Lung (tissue), 11 donors: ENCODE measurements at regions not wholly inside any gene's neighbourhood (a gene's known extent, or its start where the extent isn't known, plus 50 kb on each side); places are given as distances from the start of the nearest gene placed in this dataset.

Experiments used
- ATAC-seq: fragments of 200-7000 bp; cut with Tn5 transposase; one replicate; pipeline ENCODE4 v1.9.1; 2020; ENCODE audit warnings: moderate number of reproducible peaks; ENCODE audit not compliant: insufficient read depth, low FRiP score
- DNase-seq, 3 donors: peaks; one replicate each; pipeline ENCODE4 v3.0.0-alpha.2; 2013 to 2017
- H3K27ac ChIP-seq, 2 donors: one replicate each; pipeline ENCODE4 v1.5.1; 2013; ENCODE audit warnings: mild to moderate bottlenecking in 2 of 2, moderate library complexity in 2 of 2, control low read depth in 1 of 2, inconsistent platforms in 1 of 2, low read depth in 1 of 2, low read length in 1 of 2
- H3K27me3 ChIP-seq, 3 donors: one replicate each; pipeline ENCODE4 v1.5.1; 2013; ENCODE audit warnings: low read length in 2 of 3; ENCODE audit not compliant: control insufficient read depth in 3 of 3, insufficient read depth in 3 of 3
- H3K36me3 ChIP-seq, 4 donors: one replicate each; pipeline ENCODE4 v1.5.1; 2013; ENCODE audit warnings: low read length in 4 of 4, mild to moderate bottlenecking in 1 of 4, moderate library complexity in 1 of 4; ENCODE audit not compliant: control insufficient read depth in 4 of 4, insufficient read depth in 4 of 4
- H3K4me1 ChIP-seq, 5 donors: one replicate each; pipeline ENCODE4 v1.5.1; 2013; ENCODE audit warnings: low read length in 5 of 5, mild to moderate bottlenecking in 2 of 5, moderate library complexity in 1 of 5; ENCODE audit not compliant: control insufficient read depth in 5 of 5, insufficient read depth in 5 of 5
- H3K4me3 ChIP-seq: one replicate; pipeline ENCODE4 v1.5.1; 2013; ENCODE audit warnings: mild to moderate bottlenecking, control low read depth, moderate library complexity
- H3K9ac ChIP-seq, 2 donors: one replicate each; pipeline ENCODE4 v1.5.1; 2013; ENCODE audit warnings: low read length in 2 of 2, control low read depth in 1 of 2; ENCODE audit not compliant: insufficient read depth in 1 of 2
- H3K9me3 ChIP-seq, 4 donors: one replicate each; pipeline ENCODE4 v1.5.1; 2013; ENCODE audit warnings: low read length in 3 of 4, mild to moderate bottlenecking in 1 of 4, moderate library complexity in 1 of 4; ENCODE audit not compliant: control insufficient read depth in 4 of 4, insufficient read depth in 3 of 4
- CTCF ChIP-seq: IDR thresholded peaks from 2 replicates; pipeline ENCODE4 v1.5.1; 2012; ENCODE audit warnings: mild to moderate bottlenecking; ENCODE audit errors: control extremely low read depth, extremely low read depth
- WGBS, 2 donors: extraction: QIAGEN DNeasy Blood & Tissue Kit; methylation state at CpG; one replicate each; pipeline ENCODE4 v1.1.7; 2013; 5-methylcytosine and 5-hydroxymethylcytosine counted together
- donor health status: control.
- donor health status: control.
- donor health status: Bipolar disorder and iron deficiency.
- donor health status: healthy.
- donor health status: DM: yes; HTN: yes; CAD: no.

GRCh38 chr2:182565911-182566567 is 139.2 kb upstream of the PDE1A start:
- WGBS, 2 donors = 89 to 93% methylated on average over 1 of the region's 1 CpG
- no peak for TF ChIP-seq CTCF
- Histone ChIP-seq H3K27me3 (no peaks in the 10 kb centered on the region), H3K4me3 (no peak overlapping the region), H3K9ac (no peak overlapping the region), H3K4me1 (no peaks in the 10 kb centered on the region), H3K36me3 (no peaks in the 10 kb centered on the region), H3K27ac (no peak overlapping the region), H3K9me3 (no peaks in the 10 kb centered on the region)
- ATAC-seq (no peak), DNase-seq (no peak)

GRCh38 chr2:182573553-182573952 is 142.5 kb upstream of the DNAJC10 start:
- Histone ChIP-seq H3K27me3 (no peaks in the 10 kb centered on the region), H3K9ac (no peak overlapping the region), H3K4me3 (no peak overlapping the region), H3K9me3 (no peaks in the 10 kb centered on the region), H3K27ac (no peak overlapping the region), H3K36me3 (no peaks in the 10 kb centered on the region), H3K4me1 (no peaks in the 10 kb centered on the region)
- no peak for DNase-seq
- TF ChIP-seq CTCF = no peak
- no peak for ATAC-seq
- WGBS, 2 donors = 96 to 97% methylated on average over 4 of the region's 4 CpGs

- no peaks in the 10 kb centered on the region for H3K36me3 ChIP-seq
- 76 to 82% methylated on average over 5 to 6 of the region's 6 CpGs for WGBS, 2 donors
- no peaks in the 10 kb centered on the region for H3K4me1 ChIP-seq
- H3K27ac ChIP-seq = no peak overlapping the region
- no peak overlapping the region for H3K9ac ChIP-seq
- no peak for TF ChIP-seq CTCF
- no peaks in the 10 kb centered on the region for H3K9me3 ChIP-seq
- DNase-seq (no peak), ATAC-seq (no peak)
- H3K27me3 ChIP-seq = no peaks in the 10 kb centered on the region
- H3K4me3 ChIP-seq = no peak overlapping the region
Observed at GRCh38 chr2:182577816-182578215, 138.2 kb upstream of the DNAJC10 start.
